Keratinocyte (primary cell): ENCODE measurements at regions not wholly inside any gene's neighbourhood (a gene's known extent, or its start where the extent isn't known, plus 50 kb on each side); places are given as distances from the start of the nearest gene placed in this dataset.

Source experiments
- DNase-seq: peaks from one replicate; pipeline ENCODE4 v3.0.0-alpha.2; 2011; ENCODE audit warnings: low read depth, missing footprints, low spot score
- FAIRE-seq: peaks from 2 replicates; lab custom pipeline; 2011; peaks lifted over from hg19 to GRCh38; lab: Jason Lieb, UNC
- H2AFZ ChIP-seq: 2 replicates; pipeline ENCODE4 v1.6.0; 2012; ENCODE audit warnings: low read length, control low read depth, inconsistent platforms; ENCODE audit not compliant: control insufficient read depth
- H3K27ac ChIP-seq: 2 replicates; pipeline ENCODE4 v1.5.1; 2011; ENCODE audit warnings: low read length; ENCODE audit not compliant: control insufficient read depth, insufficient read depth
- H3K27me3 ChIP-seq: 3 replicates; pipeline ENCODE4 v1.6.0; 2011; ENCODE audit warnings: low read length; ENCODE audit not compliant: control insufficient read depth, insufficient read depth; ENCODE audit errors: extremely low read depth
- H3K36me3 ChIP-seq, 2 experiments: 2 replicates in 1 of 2; 3 replicates in 1 of 2; pipeline ENCODE4 v1.5.1; 2011; ENCODE audit warnings: low read length in 2 of 2, mild to moderate bottlenecking in 1 of 2; ENCODE audit not compliant: control insufficient read depth in 2 of 2, insufficient read depth in 2 of 2; ENCODE audit errors: extremely low read depth in 1 of 2
- H3K4me1 ChIP-seq: 3 replicates; pipeline ENCODE4 v1.5.1; 2011; ENCODE audit warnings: low read length; ENCODE audit not compliant: control insufficient read depth, insufficient read depth; ENCODE audit errors: extremely low read depth
- H3K4me2 ChIP-seq: 3 replicates; pipeline ENCODE4 v1.6.0; 2011; ENCODE audit warnings: low read depth, low read length; ENCODE audit not compliant: control insufficient read depth, insufficient read depth; ENCODE audit errors: extremely low read depth
- H3K4me3 ChIP-seq, 3 experiments: fragments of 200-600 bp in 1 of 3; sonication (generic) in 1 of 3; 2 replicates in 2 of 3; 3 replicates in 1 of 3; pipeline ENCODE4 v1.5.1; 2011 to 2016; ENCODE audit warnings: low read length in 3 of 3, mild to moderate bottlenecking in 3 of 3, control low read depth in 2 of 3, inconsistent platforms in 1 of 3, low read depth in 1 of 3, mixed read lengths in 1 of 3, mixed run types in 1 of 3, moderate library complexity in 1 of 3; ENCODE audit not compliant: control insufficient read depth in 2 of 3, insufficient read depth in 2 of 3; ENCODE audit errors: extremely low read depth in 1 of 3
- H3K79me2 ChIP-seq: 2 replicates; pipeline ENCODE4 v1.6.0; 2012; ENCODE audit warnings: low read length; ENCODE audit not compliant: control insufficient read depth, insufficient read depth
- H3K9ac ChIP-seq: 3 replicates; pipeline ENCODE4 v1.6.0; 2011; ENCODE audit warnings: low read length; ENCODE audit not compliant: control insufficient read depth, insufficient read depth; ENCODE audit errors: extremely low read depth
- H3K9me1 ChIP-seq: 3 replicates; pipeline ENCODE4 v1.6.0; 2011; ENCODE audit warnings: low read length; ENCODE audit not compliant: control insufficient read depth, insufficient read depth; ENCODE audit errors: extremely low read depth
- H3K9me3 ChIP-seq: 2 replicates; pipeline ENCODE4 v1.5.1; 2012; ENCODE audit warnings: low read depth, low read length; ENCODE audit not compliant: control insufficient read depth
- H4K20me1 ChIP-seq: 3 replicates; pipeline ENCODE4 v1.6.0; 2011; ENCODE audit warnings: low read length; ENCODE audit not compliant: control insufficient read depth, insufficient read depth; ENCODE audit errors: extremely low read depth
- CTCF ChIP-seq, 3 experiments: IDR thresholded peaks in 1 of 3; conservative IDR thresholded peaks in 1 of 3; optimal IDR thresholded peaks in 1 of 3; 2 replicates in 2 of 3; 3 replicates in 1 of 3; pipeline versions ENCODE3 to v1.5.1; 2011; ENCODE audit warnings: low read length in 3 of 3, mild to moderate bottlenecking in 3 of 3, moderate library complexity in 2 of 3, control low read depth in 1 of 3, inconsistent platforms in 1 of 3; ENCODE audit not compliant: insufficient read depth in 2 of 3; ENCODE audit errors: extremely low read depth in 1 of 3
- EZH2 ChIP-seq: IDR thresholded peaks from one replicate; pipeline ENCODE4 v1.6.1; 2012; ENCODE audit warnings: inconsistent platforms, mild to moderate bottlenecking, low read length, moderate library complexity
- dilution Hi-C: fragments of 300-500 bp; cut with MboI; formaldehyde crosslinking; loops from one replicate; pipeline ENCODE4 v1.7.0; 2020; ENCODE audit warnings: low sequenced_read_pairs; ENCODE audit not compliant: extremely low pct_ligation_motif_present

DNA sequence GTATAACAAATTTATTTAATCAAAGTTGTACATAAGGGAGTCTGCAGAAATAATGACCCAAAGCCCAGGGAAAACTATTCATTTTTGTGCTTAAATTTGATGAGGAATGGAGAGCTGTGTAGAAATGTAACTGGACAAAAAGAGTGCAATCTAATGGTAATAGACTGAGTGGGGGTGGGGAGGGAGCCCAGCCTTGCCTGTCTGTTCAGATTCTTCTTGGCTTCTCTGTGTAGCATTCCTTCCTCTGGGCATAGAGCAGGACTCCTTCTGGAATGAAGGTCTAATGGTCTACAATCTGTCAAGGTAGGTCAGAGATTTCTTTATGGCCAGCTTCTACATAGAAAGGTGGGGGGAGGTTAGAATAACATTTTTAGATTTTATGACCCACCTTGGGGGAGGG is 126.1 kb downstream of the SYT10 start:
- no peak for FAIRE-seq
- Histone ChIP-seq H3K9ac (no peak overlapping the region), H3K9me3 (no peaks in the 10 kb centered on the region), H3K4me2 (no peak overlapping the region), H3K9me1 (no peaks in the 10 kb centered on the region), H3K79me2 (no peaks in the 10 kb centered on the region), H3K36me3 (no peaks in the 10 kb centered on the region), H3K4me3 (no peak overlapping the region), H3K4me1 (no peaks in the 10 kb centered on the region), H4K20me1 (no peaks in the 10 kb centered on the region), H3K27ac (no peak overlapping the region), H2AFZ (no peak overlapping the region), H3K27me3 (no peaks in the 10 kb centered on the region)
- no peak for DNase-seq
- dilution Hi-C loops = no loop called here
- TF ChIP-seq EZH2 (no peak), CTCF (optimal IDR thresholded peaks at IDR 0.05 in 1 of 3, IDR thresholded peaks at IDR 0.05 in 1 of 3, conservative IDR thresholded peaks at IDR 0.05 in 1 of 3; ENCODE audit: extremely low read depth in 1 of 3, insufficient read depth in 2 of 3, low read length in 3 of 3) (no peak)

GRCh38 chr12:33310471-33310870 is 129.1 kb downstream of the SYT10 start:
- TF ChIP-seq EZH2 (no peak), CTCF (optimal IDR thresholded peaks at IDR 0.05 in 1 of 3, IDR thresholded peaks at IDR 0.05 in 1 of 3, conservative IDR thresholded peaks at IDR 0.05 in 1 of 3; ENCODE audit: extremely low read depth in 1 of 3, insufficient read depth in 2 of 3, low read length in 3 of 3) (no peak)
- DNase-seq (no peak), FAIRE-seq (no peak)
- dilution Hi-C loops = no loop called here
- H3K4me3 ChIP-seq = no peak overlapping the region
- no peak overlapping the region for H3K9ac ChIP-seq
- no peaks in the 10 kb centered on the region for H3K9me1 ChIP-seq
- no peak overlapping the region for H3K4me2 ChIP-seq
- H3K9me3 ChIP-seq = no peaks in the 10 kb centered on the region
- no peaks in the 10 kb centered on the region for H4K20me1 ChIP-seq
- no peak overlapping the region for H3K27ac ChIP-seq
- H3K4me1 ChIP-seq = no peaks in the 10 kb centered on the region
- no peaks in the 10 kb centered on the region for H3K36me3 ChIP-seq
- H2AFZ ChIP-seq = no peak overlapping the region
- no peaks in the 10 kb centered on the region for H3K79me2 ChIP-seq
- no peaks in the 10 kb centered on the region for H3K27me3 ChIP-seq
